BE2C (cell line): ENCODE measurements at regions not wholly inside any gene's neighbourhood (a gene's known extent, or its start where the extent isn't known, plus 50 kb on each side); places are given as distances from the start of the nearest gene placed in this dataset.

Experiments
- DNase-seq: peaks from one replicate; pipeline ENCODE4 v3.0.0-alpha.2; 2020
- H3K27me3 ChIP-seq: fragments of 250-450 bp; sonication (Bioruptor Pico); 2 replicates; pipeline ENCODE4 v1.5.1; 2020; ENCODE audit warnings: mild to moderate bottlenecking
- H3K36me3 ChIP-seq: fragments of 250-450 bp; sonication (Bioruptor Pico); 2 replicates; pipeline ENCODE4 v1.5.1; 2020; ENCODE audit warnings: mild to moderate bottlenecking
- H3K4me1 ChIP-seq: fragments of 250-450 bp; sonication (Bioruptor Pico); 2 replicates; pipeline ENCODE4 v1.5.1; 2020
- H3K4me3 ChIP-seq: 2 replicates; pipeline ENCODE4 v1.5.1; 2011; ENCODE audit warnings: low read depth, low read length
- H3K9me3 ChIP-seq: fragments of 250-450 bp; sonication (Bioruptor Pico); 2 replicates; pipeline ENCODE4 v1.5.1; 2020
- TF ChIP-seq, protein P1 (sequence below): IDR thresholded peaks from 2 replicates; pipeline ENCODE4 v1.5.1; 2012; ENCODE audit warnings: mild to moderate bottlenecking, low read depth, low read length

DNA sequence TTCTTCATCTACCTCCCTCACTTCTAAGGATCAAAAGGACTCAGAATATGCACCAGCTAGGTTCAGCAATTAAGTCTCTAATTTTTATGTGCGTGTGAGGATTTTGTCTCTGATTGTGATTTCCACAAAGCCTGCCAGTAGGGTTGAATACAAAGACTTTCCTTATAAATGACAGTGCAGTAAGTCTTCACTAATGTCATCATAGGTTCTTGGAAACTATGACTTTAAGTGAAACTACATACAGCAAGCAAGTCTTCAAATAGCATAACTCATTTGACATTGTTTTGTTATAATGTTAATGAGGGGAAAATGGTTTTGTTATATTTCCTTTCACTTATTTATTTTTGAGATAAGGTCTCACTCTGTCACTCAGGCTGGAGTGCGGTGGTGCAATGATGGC, 526.3 kb upstream of the DCC start:
- Histone ChIP-seq H3K9me3 (no peaks in the 10 kb centered on the region), H3K36me3 (no peaks in the 10 kb centered on the region), H3K27me3 (no peaks in the 10 kb centered on the region), H3K4me1 (no peaks in the 10 kb centered on the region), H3K4me3 (no peak overlapping the region)
- no peak for DNase-seq
- TF ChIP-seq, protein P1, sequence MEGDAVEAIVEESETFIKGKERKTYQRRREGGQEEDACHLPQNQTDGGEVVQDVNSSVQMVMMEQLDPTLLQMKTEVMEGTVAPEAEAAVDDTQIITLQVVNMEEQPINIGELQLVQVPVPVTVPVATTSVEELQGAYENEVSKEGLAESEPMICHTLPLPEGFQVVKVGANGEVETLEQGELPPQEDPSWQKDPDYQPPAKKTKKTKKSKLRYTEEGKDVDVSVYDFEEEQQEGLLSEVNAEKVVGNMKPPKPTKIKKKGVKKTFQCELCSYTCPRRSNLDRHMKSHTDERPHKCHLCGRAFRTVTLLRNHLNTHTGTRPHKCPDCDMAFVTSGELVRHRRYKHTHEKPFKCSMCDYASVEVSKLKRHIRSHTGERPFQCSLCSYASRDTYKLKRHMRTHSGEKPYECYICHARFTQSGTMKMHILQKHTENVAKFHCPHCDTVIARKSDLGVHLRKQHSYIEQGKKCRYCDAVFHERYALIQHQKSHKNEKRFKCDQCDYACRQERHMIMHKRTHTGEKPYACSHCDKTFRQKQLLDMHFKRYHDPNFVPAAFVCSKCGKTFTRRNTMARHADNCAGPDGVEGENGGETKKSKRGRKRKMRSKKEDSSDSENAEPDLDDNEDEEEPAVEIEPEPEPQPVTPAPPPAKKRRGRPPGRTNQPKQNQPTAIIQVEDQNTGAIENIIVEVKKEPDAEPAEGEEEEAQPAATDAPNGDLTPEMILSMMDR = no peak

DNA sequence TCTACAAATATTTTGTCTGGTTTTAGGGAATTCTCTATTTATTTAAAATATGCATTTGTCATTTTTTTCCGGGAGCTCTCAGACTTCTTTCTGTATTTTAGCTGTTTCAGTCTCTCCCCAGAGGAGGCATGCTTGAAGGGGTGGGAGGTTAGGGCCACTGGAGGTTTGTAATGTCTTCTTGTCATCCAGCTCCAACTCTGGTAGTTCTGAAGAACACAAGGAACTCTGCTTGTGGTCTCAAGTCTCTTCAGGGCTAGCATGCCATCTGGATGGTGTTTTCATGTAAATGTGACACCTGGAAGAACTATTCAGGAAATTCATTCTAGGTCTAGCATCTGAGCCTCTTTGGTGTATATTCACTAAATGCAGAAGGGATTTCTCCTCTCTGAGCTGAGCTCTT, 518.4 kb upstream of the DCC start:
- Histone ChIP-seq H3K36me3 (no peaks in the 10 kb centered on the region), H3K27me3 (no peaks in the 10 kb centered on the region), H3K4me1 (no peaks in the 10 kb centered on the region), H3K4me3 (no peak overlapping the region), H3K9me3 (no peaks in the 10 kb centered on the region)
- TF ChIP-seq, protein P1 = no peak
- no peak for DNase-seq

DNA sequence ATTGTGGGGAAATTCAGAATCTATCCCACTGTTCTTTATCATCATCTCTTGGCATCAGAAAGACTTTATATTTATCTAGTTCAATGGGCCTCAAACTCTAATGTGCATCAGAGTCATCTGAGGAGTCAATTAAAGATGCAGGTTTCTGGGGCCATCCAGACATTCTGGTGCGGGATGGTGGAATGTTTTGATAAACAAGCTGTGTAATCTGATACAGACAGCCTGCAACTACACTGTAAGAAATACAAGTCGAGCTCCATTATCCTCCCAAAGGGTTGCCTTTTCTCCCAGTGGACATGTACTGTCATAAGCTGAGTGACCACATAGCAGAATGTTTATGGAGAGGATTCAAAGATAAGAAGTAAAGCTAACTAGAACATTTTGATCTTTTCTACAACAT, 515.3 kb upstream of the DCC start:
- H3K4me1 ChIP-seq = no peaks in the 10 kb centered on the region
- no peak for DNase-seq
- H3K27me3 ChIP-seq = no peaks in the 10 kb centered on the region
- no peaks in the 10 kb centered on the region for H3K9me3 ChIP-seq
- H3K4me3 ChIP-seq = no peak overlapping the region
- TF ChIP-seq, protein P1 = no peak
- no peaks in the 10 kb centered on the region for H3K36me3 ChIP-seq

DNA sequence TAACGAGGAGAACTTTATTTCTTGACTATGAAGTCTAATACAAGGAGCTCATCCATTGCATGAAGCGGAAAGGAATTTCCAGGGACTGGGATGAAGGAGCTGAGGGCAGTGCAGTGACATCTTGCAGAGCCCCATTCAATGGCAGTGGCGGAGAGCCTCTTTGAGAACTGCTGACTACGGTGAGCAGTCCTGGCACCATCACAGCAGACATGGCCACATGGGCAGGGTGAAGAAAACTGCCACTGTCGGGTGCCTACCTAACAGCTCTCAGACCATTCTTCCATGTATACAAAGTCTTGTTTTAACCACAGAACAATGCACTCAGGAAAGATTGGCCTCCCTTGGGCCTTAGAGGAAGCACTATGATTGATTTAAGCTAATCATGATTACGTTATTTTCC, 506.1 kb upstream of the DCC start:
- Histone ChIP-seq H3K9me3 (no peaks in the 10 kb centered on the region), H3K36me3 (no peaks in the 10 kb centered on the region), H3K4me3 (no peak overlapping the region), H3K27me3 (no peaks in the 10 kb centered on the region), H3K4me1 (no peaks in the 10 kb centered on the region)
- TF ChIP-seq, protein P1 = no peak
- no peak for DNase-seq

DNA sequence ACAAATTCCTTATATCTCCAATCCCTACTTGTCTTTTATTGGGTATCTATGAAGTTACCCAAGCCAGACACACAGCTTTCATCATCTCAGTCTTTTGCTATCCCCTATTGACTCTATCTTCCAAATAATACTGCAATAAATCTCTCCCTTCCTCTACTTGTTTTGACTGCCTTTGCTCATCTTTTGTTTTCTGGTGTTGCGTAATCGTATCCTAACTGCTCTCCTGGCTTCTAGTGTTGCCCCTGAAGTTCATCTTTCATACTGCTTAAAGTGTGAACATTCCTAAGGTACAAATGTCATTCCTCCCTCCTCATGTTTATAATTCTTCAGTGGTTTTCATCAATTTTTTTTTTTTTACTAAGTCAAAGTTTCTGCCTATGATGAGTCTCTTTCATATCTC, 491.3 kb upstream of the DCC start:
- Histone ChIP-seq H3K4me1 (no peaks in the 10 kb centered on the region), H3K27me3 (no peaks in the 10 kb centered on the region), H3K9me3 (no peaks in the 10 kb centered on the region), H3K4me3 (no peak overlapping the region), H3K36me3 (no peaks in the 10 kb centered on the region)
- no peak for DNase-seq
- TF ChIP-seq, protein P1 = no peak

DNA sequence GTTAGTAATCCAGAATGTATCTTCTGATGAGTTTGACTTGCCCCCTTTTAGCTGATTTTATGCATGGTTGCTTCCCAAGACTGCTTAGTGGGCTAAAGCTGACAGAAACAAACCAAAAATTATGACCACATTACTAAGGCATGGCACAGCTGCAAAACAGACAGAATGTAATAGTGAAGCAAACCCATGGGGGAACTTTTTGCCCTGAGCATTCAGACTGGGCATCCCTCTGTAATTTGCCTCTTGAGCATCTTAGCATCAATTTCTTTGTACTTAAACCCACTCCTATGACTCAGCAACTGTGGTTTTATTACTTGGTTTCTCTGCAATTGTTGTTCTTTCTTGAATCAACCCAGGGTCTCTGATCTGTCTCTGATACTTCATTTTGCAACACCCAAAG, 487.3 kb upstream of the DCC start:
- Histone ChIP-seq H3K36me3 (no peaks in the 10 kb centered on the region), H3K4me1 (no peaks in the 10 kb centered on the region), H3K4me3 (no peak overlapping the region), H3K9me3 (no peaks in the 10 kb centered on the region), H3K27me3 (no peaks in the 10 kb centered on the region)
- DNase-seq = no peak
- TF ChIP-seq, protein P1 = no peak
